HCT116 (cell line): ENCODE measurements at regions not wholly inside any gene's neighbourhood (a gene's known extent, or its start where the extent isn't known, plus 50 kb on each side); places are given as distances from the start of the nearest gene placed in this dataset.

ENCODE experiments used
- ATAC-seq: fragments of 200-7000 bp; cut with Tn5 transposase; 2 replicates; pipeline ENCODE4 v1.9.1; 2020; ENCODE audit warnings: mild to moderate bottlenecking, moderate library complexity
- BruUV-seq: library from RNA; stranded (reverse); fragments of 400-500 nt; replicated peaks from 2 replicates; lab custom pipeline; 2021; lab: Mats Ljungman, UMichigan
- CTCF ChIA-PET: fragments of 300-600 bp; sonication (Branson Sonifier 250); formaldehyde crosslinking; loops from one replicate; lab custom pipeline; 2021; ENCODE audit warnings: antibody characterized with exemption; lab: Charles Lee
- POLR2A ChIA-PET: fragments of 300-600, 350-600 bp; sonication (Branson Sonifier 250); formaldehyde crosslinking; loops from one replicate; lab custom pipeline; 2021; ENCODE audit warnings: antibody characterized with exemption; lab: Charles Lee
- RAD21 ChIA-PET, 2 experiments: fragments of 300-600 bp; sonication (Branson Sonifier 250); formaldehyde crosslinking; loops; one replicate each; lab custom pipeline; 2023; ENCODE audit warnings: low total read pairs in 2 of 2; ENCODE audit not compliant: uncharacterized antibody in 2 of 2, unreplicated experiment in 2 of 2, low non-redundant PET in 1 of 2; lab: Charles Lee
- DNase-seq: peaks from one replicate; pipeline ENCODE4 v3.0.0-alpha.2; 2010; ENCODE audit warnings: low read depth, low spot score
- H2AFZ ChIP-seq: fragments of 200-600 bp; shearing (Covaris generic), sonication (generic); 2 replicates; pipeline ENCODE4 v1.6.1; 2017; ENCODE audit warnings: low read depth, mixed run types, mixed read lengths, antibody characterized with exemption, low read length; ENCODE audit not compliant: poor library complexity, severe bottlenecking
- H3K27ac ChIP-seq: 2 replicates; pipeline ENCODE4 v1.5.1; 2012; ENCODE audit warnings: low read depth, low read length
- H3K27me3 ChIP-seq: fragments of 200-600 bp; sonication (generic); 2 replicates; pipeline ENCODE4 v1.6.1; 2016; ENCODE audit warnings: mixed run types, low read length, mixed read lengths; ENCODE audit not compliant: insufficient read depth
- H3K36me3 ChIP-seq, 2 experiments: fragments of 200-500 bp in 1 of 2; fragments of 200-600 bp in 1 of 2; sonication (Bioruptor generic) in 1 of 2; sonication (generic) in 1 of 2; 2 replicates each; pipeline versions ENCODE4 v1.5.1 to v1.6.1; 2014 to 2016; ENCODE audit warnings: low read length in 2 of 2, inconsistent platforms in 1 of 2, mixed read lengths in 1 of 2, mixed run types in 1 of 2; ENCODE audit not compliant: insufficient read depth in 2 of 2, control insufficient read depth in 1 of 2
- H3K4me1 ChIP-seq, 2 experiments: fragments of 200-600 bp in 1 of 2; sonication (generic) in 1 of 2; 2 replicates each; pipeline versions ENCODE4 v1.5.1 to v1.6.1; 2012 to 2017; ENCODE audit warnings: low read length in 2 of 2, inconsistent platforms in 1 of 2, mild to moderate bottlenecking in 1 of 2, mixed read lengths in 1 of 2, mixed run types in 1 of 2, moderate library complexity in 1 of 2; ENCODE audit not compliant: insufficient read depth in 2 of 2, control insufficient read depth in 1 of 2
- H3K4me2 ChIP-seq: fragments of 200-600 bp; sonication (generic); 2 replicates; pipeline ENCODE4 v1.6.1; 2017; ENCODE audit warnings: mixed run types, low read length, mixed read lengths
- H3K4me3 ChIP-seq, 2 experiments: fragments of 200-600 bp in 1 of 2; sonication (generic) in 1 of 2; replicated peaks in 1 of 2; 2 replicates each; pipeline ENCODE4 v1.5.1; 2011 to 2016; ENCODE audit warnings: low read length in 2 of 2, control low read depth in 1 of 2, low read depth in 1 of 2, mild to moderate bottlenecking in 1 of 2, mixed read lengths in 1 of 2, mixed run types in 1 of 2
- H3K79me2 ChIP-seq: fragments of 200-600 bp; sonication (generic); 2 replicates; pipeline ENCODE4 v1.6.1; 2017; ENCODE audit warnings: mild to moderate bottlenecking, mixed run types, low read length, moderate library complexity, mixed read lengths; ENCODE audit not compliant: insufficient read depth
- H3K9ac ChIP-seq: fragments of 200-600 bp; sonication (generic); 2 replicates; pipeline ENCODE4 v1.6.1; 2016; ENCODE audit warnings: low read length, mixed read lengths
- H3K9me2 ChIP-seq: fragments of 200-600 bp; sonication (generic), shearing (Covaris generic); 2 replicates; pipeline ENCODE4 v1.6.1; 2017; ENCODE audit warnings: mixed run types, mild to moderate bottlenecking, moderate library complexity; ENCODE audit not compliant: insufficient read depth
- H3K9me3 ChIP-seq, 2 experiments: fragments of 200-500 bp in 1 of 2; fragments of 200-600 bp in 1 of 2; sonication (Bioruptor generic) in 1 of 2; sonication (generic) in 1 of 2; 2 replicates each; pipeline ENCODE4 v1.6.1; 2014 to 2017; ENCODE audit warnings: low read length in 2 of 2, mixed read lengths in 2 of 2, inconsistent platforms in 1 of 2, low read depth in 1 of 2, mild to moderate bottlenecking in 1 of 2, mixed run types in 1 of 2, moderate library complexity in 1 of 2; ENCODE audit not compliant: control insufficient read depth in 1 of 2, insufficient read depth in 1 of 2
- H4K20me1 ChIP-seq: fragments of 200-600 bp; sonication (generic), shearing (Covaris generic); 2 replicates; pipeline ENCODE4 v1.6.1; 2017; ENCODE audit warnings: mixed run types, mild to moderate bottlenecking, moderate library complexity; ENCODE audit not compliant: insufficient read depth
- CEBPB ChIP-seq: IDR thresholded peaks from 2 replicates; pipeline ENCODE4 v1.6.1; 2012; ENCODE audit warnings: low read depth
- EGR1 ChIP-seq: IDR thresholded peaks from 2 replicates; pipeline ENCODE4 v1.6.1; 2012; ENCODE audit warnings: low read depth
- ELF1 ChIP-seq: IDR thresholded peaks from 2 replicates; pipeline ENCODE4 v1.6.1; 2012; ENCODE audit warnings: low read depth, borderline replicate concordance
- EZH2phosphoT487 ChIP-seq: fragments of 200-600 bp; IDR thresholded peaks from 2 replicates; pipeline ENCODE4 v1.6.1; 2018; ENCODE audit warnings: antibody characterized with exemption, borderline replicate concordance
- FOSL1 ChIP-seq: IDR thresholded peaks from 2 replicates; pipeline ENCODE4 v1.6.1; 2012; ENCODE audit warnings: low read depth
- JUND ChIP-seq: IDR thresholded peaks from 2 replicates; pipeline ENCODE4 v1.6.1; 2012
- POLR2AphosphoS5 ChIP-seq: IDR thresholded peaks from 2 replicates; pipeline ENCODE4 v1.6.1; 2011; ENCODE audit warnings: mild to moderate bottlenecking, low read depth, low read length, moderate library complexity
- SIN3A ChIP-seq: IDR thresholded peaks from 2 replicates; pipeline ENCODE4 v1.6.1; 2012; ENCODE audit warnings: low read depth
- SRF ChIP-seq: IDR thresholded peaks from 2 replicates; pipeline ENCODE4 v1.6.1; 2012; ENCODE audit warnings: low read depth
- intact Hi-C: fragments of 100-400 bp; cut with micrococcal nuclease; formaldehyde crosslinking; loops from 2 replicates; pipeline ENCODE4 v1.10.0; 2022
- TF ChIP-seq, protein P1 (sequence below): IDR thresholded peaks from 2 replicates; pipeline ENCODE4 v1.6.1; 2012
- TF ChIP-seq, protein P2 (sequence below): IDR thresholded peaks from 2 replicates; pipeline ENCODE4 v1.6.1; 2011; ENCODE audit warnings: mild to moderate bottlenecking, low read length, moderate library complexity; ENCODE audit not compliant: insufficient replicate concordance; ENCODE audit errors: extremely low read depth

GRCh38 chr3:72285502-72285901 is 500.6 kb upstream of the PROK2 start:
- Histone ChIP-seq H3K4me2 (no peak overlapping the region), H2AFZ (no peak overlapping the region), H3K4me1 (no peaks in the 10 kb centered on the region), H4K20me1 (no peaks in the 10 kb centered on the region), H3K27me3 (peaks cover 30% of the 10 kb centered on the region; the same call in 1 of the 2 replicates), H3K79me2 (no peaks in the 10 kb centered on the region), H3K27ac (no peak overlapping the region), H3K9ac (no peak overlapping the region), H3K9me2 (no peaks in the 10 kb centered on the region), H3K4me3 (no peak overlapping the region), H3K9me3 (no peaks in the 10 kb centered on the region), H3K36me3 (no peaks in the 10 kb centered on the region)
- POLR2A ChIA-PET, result no interaction called here
- no peak for DNase-seq
- RAD21 ChIA-PET, result no interaction called here
- TF ChIP-seq, protein P1, sequence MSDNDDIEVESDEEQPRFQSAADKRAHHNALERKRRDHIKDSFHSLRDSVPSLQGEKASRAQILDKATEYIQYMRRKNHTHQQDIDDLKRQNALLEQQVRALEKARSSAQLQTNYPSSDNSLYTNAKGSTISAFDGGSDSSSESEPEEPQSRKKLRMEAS, result no peak
- TF ChIP-seq SRF, result no peak
- intact Hi-C loops, result no loop called here
- ATAC-seq, result no peak
- no TSS peak for BruUV-seq
- CTCF ChIA-PET, result no interaction called here

GRCh38 chr3:72284471-72284870 is 499.5 kb upstream of the PROK2 start:
- Histone ChIP-seq H3K9me3 (no peaks in the 10 kb centered on the region), H3K9ac (no peak overlapping the region), H3K27ac (no peak overlapping the region), H3K27me3 (peaks cover 30% of the 10 kb centered on the region), H3K4me1 (no peaks in the 10 kb centered on the region), H3K4me2 (no peak overlapping the region), H3K79me2 (no peaks in the 10 kb centered on the region), H3K9me2 (no peaks in the 10 kb centered on the region), H2AFZ (no peak overlapping the region), H4K20me1 (no peaks in the 10 kb centered on the region), H3K36me3 (no peaks in the 10 kb centered on the region), H3K4me3 (no peak overlapping the region)
- ChIA-PET CTCF (no interaction called here), RAD21 (no interaction called here), POLR2A (no interaction called here)
- no peak for ATAC-seq
- intact Hi-C loops, result no loop called here
- no peak for TF ChIP-seq ELF1
- no peak for TF ChIP-seq POLR2AphosphoS5
- TF ChIP-seq SRF, result no peak
- no peak for TF ChIP-seq JUND
- TF ChIP-seq, protein P2, sequence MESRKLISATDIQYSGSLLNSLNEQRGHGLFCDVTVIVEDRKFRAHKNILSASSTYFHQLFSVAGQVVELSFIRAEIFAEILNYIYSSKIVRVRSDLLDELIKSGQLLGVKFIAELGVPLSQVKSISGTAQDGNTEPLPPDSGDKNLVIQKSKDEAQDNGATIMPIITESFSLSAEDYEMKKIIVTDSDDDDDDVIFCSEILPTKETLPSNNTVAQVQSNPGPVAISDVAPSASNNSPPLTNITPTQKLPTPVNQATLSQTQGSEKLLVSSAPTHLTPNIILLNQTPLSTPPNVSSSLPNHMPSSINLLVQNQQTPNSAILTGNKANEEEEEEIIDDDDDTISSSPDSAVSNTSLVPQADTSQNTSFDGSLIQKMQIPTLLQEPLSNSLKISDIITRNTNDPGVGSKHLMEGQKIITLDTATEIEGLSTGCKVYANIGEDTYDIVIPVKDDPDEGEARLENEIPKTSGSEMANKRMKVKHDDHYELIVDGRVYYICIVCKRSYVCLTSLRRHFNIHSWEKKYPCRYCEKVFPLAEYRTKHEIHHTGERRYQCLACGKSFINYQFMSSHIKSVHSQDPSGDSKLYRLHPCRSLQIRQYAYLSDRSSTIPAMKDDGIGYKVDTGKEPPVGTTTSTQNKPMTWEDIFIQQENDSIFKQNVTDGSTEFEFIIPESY, result no peak
- no peak for TF ChIP-seq SIN3A
- TF ChIP-seq EGR1, result no peak
- TF ChIP-seq CEBPB, result no peak
- TF ChIP-seq FOSL1, result no peak
- no peak for TF ChIP-seq EZH2phosphoT487
- TF ChIP-seq, all 23 proteins: peak for 0
- DNase-seq, result no peak
- BruUV-seq, result no TSS peak
